ENCODE measurements at regions not wholly inside any gene's neighbourhood (a gene's known extent, or its start where the extent isn't known, plus 50 kb on each side); places are given as distances from the start of the nearest gene placed in this dataset.

GRCh38 chr6:27126815-27127537, 120.5 kb upstream of the PRSS16 start (continued):
- TF ChIP-seq ZNF550 (CRISPR knock-in tag; IDR thresholded peaks at IDR 0.05; ENCODE audit: borderline replicate concordance) (no peak), ZMYM3 (CRISPR knock-in tag; IDR thresholded peaks at IDR 0.05) (no peak), ZFP1 (CRISPR knock-in tag; IDR thresholded peaks at IDR 0.05) (0 out of 2 replicates have a peak, but pooled peaks have one; percentile 39), ZNF792 (CRISPR knock-in tag; IDR thresholded peaks at IDR 0.05) (peak; percentile 20; the same call in 1 of the 2 replicates), RFXANK (CRISPR knock-in tag; IDR thresholded peaks at IDR 0.05) (no peak), ZBTB43 (CRISPR knock-in tag; conservative IDR thresholded peaks at IDR 0.05) (0 out of 2 replicates have a peak, but pooled peaks have one; percentile 37), ZBTB44 (CRISPR knock-in tag; IDR thresholded peaks at IDR 0.05) (no peak), TBX3 (IDR thresholded peaks at IDR 0.05; ENCODE audit: borderline replicate concordance) (no peak), ZNF577 (CRISPR knock-in tag; IDR thresholded peaks at IDR 0.05; ENCODE audit: borderline replicate concordance, low read depth) (no peak), ZMYM4 (CRISPR knock-in tag; IDR thresholded peaks at IDR 0.05) (peak; percentile 87), ZNF234 (CRISPR knock-in tag; conservative IDR thresholded peaks at IDR 0.05) (no peak), NAIF1 (CRISPR knock-in tag; IDR thresholded peaks at IDR 0.05; ENCODE audit: borderline replicate concordance) (no peak), ATF6 (CRISPR knock-in tag; conservative IDR thresholded peaks at IDR 0.05) (no peak), SRSF1 (optimal IDR thresholded peaks at IDR 0.05; ENCODE audit: low read depth, low read length) (no peak), THAP7 (CRISPR knock-in tag; IDR thresholded peaks at IDR 0.05) (no peak), PBX3 (CRISPR knock-in tag; IDR thresholded peaks at IDR 0.05; ENCODE audit: borderline replicate concordance) (no peak), ELF4 (CRISPR knock-in tag; IDR thresholded peaks at IDR 0.05; ENCODE audit: borderline replicate concordance) (no peak), THAP11 (CRISPR knock-in tag; IDR thresholded peaks at IDR 0.05) (peak; percentile 74), MIER3 (CRISPR knock-in tag; IDR thresholded peaks at IDR 0.05; ENCODE audit: borderline replicate concordance) (peak; percentile 83; the same call in 1 of the 2 replicates), TERF1 (CRISPR knock-in tag; IDR thresholded peaks at IDR 0.05) (no peak)
- TF ChIP-seq, protein P1, sequence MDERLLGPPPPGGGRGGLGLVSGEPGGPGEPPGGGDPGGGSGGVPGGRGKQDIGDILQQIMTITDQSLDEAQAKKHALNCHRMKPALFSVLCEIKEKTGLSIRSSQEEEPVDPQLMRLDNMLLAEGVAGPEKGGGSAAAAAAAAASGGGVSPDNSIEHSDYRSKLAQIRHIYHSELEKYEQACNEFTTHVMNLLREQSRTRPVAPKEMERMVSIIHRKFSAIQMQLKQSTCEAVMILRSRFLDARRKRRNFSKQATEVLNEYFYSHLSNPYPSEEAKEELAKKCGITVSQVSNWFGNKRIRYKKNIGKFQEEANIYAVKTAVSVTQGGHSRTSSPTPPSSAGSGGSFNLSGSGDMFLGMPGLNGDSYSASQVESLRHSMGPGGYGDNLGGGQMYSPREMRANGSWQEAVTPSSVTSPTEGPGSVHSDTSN (CRISPR knock-in tag; IDR thresholded peaks at IDR 0.05), result no peak

Data from HepG2 (cell line).